Hepatocyte (in vitro differentiated cells): ENCODE measurements at regions not wholly inside any gene's neighbourhood (a gene's known extent, or its start where the extent isn't known, plus 50 kb on each side); places are given as distances from the start of the nearest gene placed in this dataset.

Experiments
- DNase-seq: peaks from one replicate; pipeline ENCODE4 v3.0.0-alpha.2; 2016; ENCODE audit warnings: low spot score
- H2AFZ ChIP-seq: fragments of 200-600 bp; sonication (generic); 2 replicates; pipeline ENCODE4 v1.6.0; 2016; ENCODE audit warnings: antibody characterized with exemption, mild to moderate bottlenecking
- H3K27ac ChIP-seq: fragments of 200-600 bp; sonication (generic); 2 replicates; pipeline ENCODE4 v1.5.1; 2016; ENCODE audit warnings: mild to moderate bottlenecking
- H3K27me3 ChIP-seq: fragments of 200-600 bp; sonication (generic); 2 replicates; pipeline ENCODE4 v1.6.1; 2016
- H3K36me3 ChIP-seq: fragments of 200-600 bp; sonication (generic); replicated peaks from 2 replicates; pipeline ENCODE4 v1.5.1; 2016; ENCODE audit warnings: low read depth; ENCODE audit not compliant: insufficient read depth
- H3K4me1 ChIP-seq: fragments of 200-600 bp; sonication (generic); 2 replicates; pipeline ENCODE4 v1.5.1; 2016; ENCODE audit warnings: mild to moderate bottlenecking, moderate library complexity; ENCODE audit not compliant: insufficient read depth
- H3K4me2 ChIP-seq: fragments of 200-600 bp; sonication (generic); 2 replicates; pipeline ENCODE4 v1.6.0; 2016
- H3K4me3 ChIP-seq: fragments of 200-600 bp; sonication (generic); 2 replicates; pipeline ENCODE4 v1.5.1; 2016; ENCODE audit warnings: mild to moderate bottlenecking
- H3K79me2 ChIP-seq: fragments of 200-600 bp; sonication (generic); 2 replicates; pipeline ENCODE4 v1.6.0; 2017; ENCODE audit warnings: mild to moderate bottlenecking
- H3K9me2 ChIP-seq: fragments of 200-600 bp; sonication (generic); replicated peaks from 2 replicates; pipeline ENCODE4 v1.6.0; 2017; ENCODE audit warnings: mild to moderate bottlenecking; ENCODE audit not compliant: insufficient read depth
- H3K9me3 ChIP-seq: fragments of 200-600 bp; sonication (generic); 2 replicates; pipeline ENCODE4 v1.5.1; 2016; ENCODE audit warnings: low read depth, mild to moderate bottlenecking
- H4K20me1 ChIP-seq: fragments of 200-600 bp; sonication (generic); 2 replicates; pipeline ENCODE4 v1.6.0; 2016; ENCODE audit warnings: mild to moderate bottlenecking; ENCODE audit not compliant: insufficient read depth, poor library complexity, severe bottlenecking
- CTCF ChIP-seq: fragments of 200-600 bp; sonication (generic); IDR thresholded peaks from 2 replicates; pipeline ENCODE4 v1.5.1; 2016; ENCODE audit warnings: antibody characterized with exemption, mild to moderate bottlenecking; ENCODE audit not compliant: poor library complexity
- EZH2 ChIP-seq: fragments of 200-600 bp; sonication (generic); IDR thresholded peaks from 2 replicates; pipeline ENCODE4 v1.6.1; 2016; ENCODE audit warnings: antibody characterized with exemption, mild to moderate bottlenecking, borderline replicate concordance
- EZH2phosphoT487 ChIP-seq: fragments of 200-600 bp; sonication (generic); IDR thresholded peaks from one replicate; pipeline ENCODE4 v1.6.1; 2018; ENCODE audit warnings: antibody characterized with exemption, mild to moderate bottlenecking, low read depth, moderate library complexity; ENCODE audit not compliant: unreplicated experiment, severe bottlenecking
- WGBS: methylation state at CpG from one replicate; pipeline ENCODE4 v1.1.6; 2016; ENCODE audit warnings: low lambda C conversion rate; ENCODE audit errors: missing lambda C conversion rate; 5-methylcytosine and 5-hydroxymethylcytosine counted together

GRCh38 chr3:145427355-145427754, 733.6 kb downstream of the PLOD2 start:
- Histone ChIP-seq H4K20me1 (no peaks in the 10 kb centered on the region), H3K4me3 (no peak overlapping the region), H3K9me3 (no peaks in the 10 kb centered on the region), H3K36me3 (no peaks in the 10 kb centered on the region), H3K9me2 (no peaks in the 10 kb centered on the region), H3K27me3 (no peaks in the 10 kb centered on the region), H2AFZ (no peak overlapping the region), H3K4me1 (no peaks in the 10 kb centered on the region), H3K79me2 (no peaks in the 10 kb centered on the region), H3K4me2 (no peak overlapping the region), H3K27ac (no peak overlapping the region)
- DNase-seq = no peak
- TF ChIP-seq EZH2 (no peak), EZH2phosphoT487 (no peak)
- WGBS = 94% methylated on average over 10 of the region's 10 CpGs

GRCh38 chr3:145429546-145429945, 731.4 kb downstream of the PLOD2 start:
- Histone ChIP-seq H3K4me1 (no peaks in the 10 kb centered on the region), H3K9me2 (no peaks in the 10 kb centered on the region), H3K79me2 (no peaks in the 10 kb centered on the region), H3K27me3 (no peaks in the 10 kb centered on the region), H2AFZ (no peak overlapping the region), H3K4me2 (no peak overlapping the region), H4K20me1 (no peaks in the 10 kb centered on the region), H3K36me3 (no peaks in the 10 kb centered on the region), H3K9me3 (no peaks in the 10 kb centered on the region), H3K4me3 (no peak overlapping the region), H3K27ac (no peak overlapping the region)
- TF ChIP-seq EZH2phosphoT487 = no peak
- no peak for TF ChIP-seq EZH2
- TF ChIP-seq CTCF = no peak
- 50% methylated on average over 2 of the region's 2 CpGs for WGBS
- no peak for DNase-seq

- no peaks in the 10 kb centered on the region for H3K9me2 ChIP-seq
- no peak for DNase-seq
- H3K4me3 ChIP-seq = no peak overlapping the region
- H3K4me1 ChIP-seq = no peaks in the 10 kb centered on the region
- no peaks in the 10 kb centered on the region for H3K9me3 ChIP-seq
- no peak overlapping the region for H3K27ac ChIP-seq
- no peaks in the 10 kb centered on the region for H3K36me3 ChIP-seq
- H3K79me2 ChIP-seq = no peaks in the 10 kb centered on the region
- H4K20me1 ChIP-seq = no peaks in the 10 kb centered on the region
- H2AFZ ChIP-seq = no peak overlapping the region
- no peaks in the 10 kb centered on the region for H3K27me3 ChIP-seq
- WGBS = 79% methylated on average over 3 of the region's 3 CpGs
- no peak overlapping the region for H3K4me2 ChIP-seq
- TF ChIP-seq CTCF (no peak), EZH2 (no peak), EZH2phosphoT487 (no peak)
Observed at GRCh38 chr3:145448436-145448835, 712.5 kb downstream of the PLOD2 start.

- no peak for DNase-seq
- Histone ChIP-seq H3K4me1 (no peaks in the 10 kb centered on the region), H3K4me2 (no peak overlapping the region), H3K27me3 (no peaks in the 10 kb centered on the region), H3K27ac (no peak overlapping the region), H4K20me1 (no peaks in the 10 kb centered on the region), H3K79me2 (no peaks in the 10 kb centered on the region), H3K4me3 (no peak overlapping the region), H3K36me3 (no peaks in the 10 kb centered on the region), H2AFZ (no peak overlapping the region), H3K9me3 (no peaks in the 10 kb centered on the region), H3K9me2 (no peaks in the 10 kb centered on the region)
- TF ChIP-seq EZH2 = no peak
- TF ChIP-seq CTCF = no peak
- no peak for TF ChIP-seq EZH2phosphoT487
Observed at GRCh38 chr3:145450018-145450682, 710.8 kb downstream of the PLOD2 start.
